Large intestine (tissue), 3 donors: ENCODE measurements at regions not wholly inside any gene's neighbourhood (a gene's known extent, or its start where the extent isn't known, plus 50 kb on each side); places are given as distances from the start of the nearest gene placed in this dataset.
"Not testable (repeated sequence)": the region's sequence is repeated elsewhere in the genome, so short reads cannot be mapped to it uniquely, and the experiment has no call there.

ENCODE experiments used
- DNase-seq, 2 donors: peaks; one replicate each; pipeline versions ENCODE4 v3.0.0 to v3.0.0-alpha.2; 2013
- H3K27ac ChIP-seq: one replicate; pipeline ENCODE4 v1.5.1; 2013; ENCODE audit warnings: low read length
- H3K27me3 ChIP-seq: 2 replicates; pipeline ENCODE4 v1.6.1; 2013; ENCODE audit warnings: low read length; ENCODE audit not compliant: control insufficient read depth, insufficient read depth
- H3K36me3 ChIP-seq: 2 replicates; pipeline ENCODE4 v1.6.1; 2013; ENCODE audit warnings: low read length; ENCODE audit not compliant: control insufficient read depth, insufficient read depth
- H3K4me1 ChIP-seq: one replicate; pipeline ENCODE4 v1.6.1; 2013; ENCODE audit warnings: low read length; ENCODE audit not compliant: control insufficient read depth, insufficient read depth
- H3K4me3 ChIP-seq: one replicate; pipeline ENCODE4 v1.5.1; 2013; ENCODE audit warnings: low read length
- H3K9me3 ChIP-seq: one replicate; pipeline ENCODE4 v1.6.1; 2013; ENCODE audit warnings: mild to moderate bottlenecking, low read depth, low read length, moderate library complexity; ENCODE audit not compliant: control insufficient read depth
- WGBS: methylation state at CpG from one replicate; pipeline ENCODE4 v1.1.5; 2013; ENCODE audit warnings: low lambda C conversion rate; ENCODE audit not compliant: insufficient coverage; 5-methylcytosine and 5-hydroxymethylcytosine counted together

DNA sequence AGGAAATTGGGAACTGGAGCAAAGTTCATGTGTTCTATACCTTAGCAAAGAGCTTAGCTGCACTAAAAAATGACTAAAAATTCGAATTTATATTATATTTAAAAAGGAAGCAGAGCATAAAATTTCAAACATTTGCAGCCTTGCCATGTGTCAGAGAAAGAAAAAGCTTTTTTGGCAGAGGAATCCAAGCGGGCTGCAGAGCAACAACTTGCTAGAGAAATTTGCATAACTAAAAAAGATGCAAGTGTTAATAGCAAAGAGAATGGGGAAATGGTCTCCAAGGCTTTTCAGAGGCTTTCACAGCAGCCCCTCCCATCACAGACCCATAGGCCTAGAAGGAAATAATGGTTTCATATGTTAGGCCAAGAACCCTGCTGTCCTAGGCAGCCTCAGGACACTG, 1315.9 kb downstream of the DSC3 start:
- no peak for DNase-seq
- no peaks in the 10 kb centered on the region for H3K27me3 ChIP-seq
- H3K9me3 ChIP-seq: peaks cover 4% of the 10 kb centered on the region
- H3K4me3 ChIP-seq: no peak overlapping the region
- H3K36me3 ChIP-seq: no peaks in the 10 kb centered on the region
- no peak overlapping the region for H3K27ac ChIP-seq
- no peaks in the 10 kb centered on the region for H3K4me1 ChIP-seq
- 100% methylated on average over 1 of the region's 2 CpGs for WGBS

DNA sequence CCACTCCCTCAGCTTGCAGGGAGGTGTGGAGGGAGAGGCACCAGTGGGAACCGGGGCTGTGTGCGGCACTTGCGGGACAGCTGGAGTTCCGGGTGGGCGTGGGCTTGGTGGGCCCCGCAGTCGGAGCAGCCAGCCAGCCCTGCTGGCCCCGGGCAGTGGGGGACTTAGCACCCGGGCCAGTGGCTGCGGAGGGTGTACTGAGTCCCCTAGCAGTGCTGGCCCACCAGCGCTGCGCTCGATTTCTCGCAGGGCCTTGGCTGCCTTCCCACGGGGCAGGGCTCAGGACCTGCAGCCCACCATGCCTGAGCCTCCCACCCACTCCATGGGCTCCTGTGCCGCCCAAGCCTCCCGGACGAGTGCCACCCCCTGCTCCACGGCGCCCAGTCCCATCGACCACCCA, 1319.1 kb downstream of the DSC3 start:
- H3K4me3 ChIP-seq, H3K27me3 ChIP-seq, DNase-seq, H3K9me3 ChIP-seq, H3K27ac ChIP-seq, H3K4me1 ChIP-seq, H3K36me3 ChIP-seq: not testable (repeated sequence)
- no CpG with 5 or more reads among the region's 21 CpGs for WGBS

DNA sequence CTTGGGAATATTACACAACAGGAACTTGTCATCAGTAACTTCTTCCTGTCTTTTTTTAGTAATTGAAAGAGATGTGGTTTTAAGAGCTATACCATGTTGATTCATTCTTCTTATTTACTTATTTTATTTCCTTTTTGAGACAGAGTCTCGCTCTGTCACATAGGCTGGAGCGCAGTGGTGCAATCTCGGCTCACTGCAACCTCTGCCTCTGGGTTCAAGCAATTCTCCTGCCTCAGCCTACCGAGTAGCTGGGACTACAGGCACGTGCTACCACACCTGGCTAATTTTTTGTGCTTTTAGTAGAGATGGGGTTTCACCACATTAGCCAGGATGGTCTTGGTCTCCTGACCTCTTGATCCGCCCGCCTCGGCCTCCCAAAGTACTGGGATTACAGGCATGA, 1326.6 kb downstream of the DSC3 start:
- not testable (repeated sequence) for H3K27ac ChIP-seq, H3K36me3 ChIP-seq, DNase-seq, H3K27me3 ChIP-seq, H3K4me3 ChIP-seq, H3K9me3 ChIP-seq, H3K4me1 ChIP-seq
- 80% methylated on average over 1 of the region's 8 CpGs for WGBS

DNA sequence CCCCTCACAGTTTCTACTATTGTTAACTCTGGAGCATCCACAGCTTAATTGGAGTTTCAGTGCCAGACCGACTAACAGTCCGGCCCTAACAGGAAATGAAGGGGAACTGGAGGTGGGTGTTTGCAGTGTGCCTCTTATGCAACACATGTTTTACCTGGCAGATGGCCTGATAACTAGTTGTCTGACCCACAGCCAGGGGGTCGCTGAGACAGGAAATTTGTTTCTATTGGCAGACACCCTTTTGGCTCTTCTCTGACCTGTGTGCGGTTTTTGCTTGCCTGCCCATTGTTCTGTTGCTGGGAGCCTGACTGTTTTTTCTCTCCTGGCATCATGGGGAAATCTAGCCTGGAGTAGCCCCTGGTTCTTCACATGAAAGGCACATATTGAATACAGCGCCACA, 1329.8 kb downstream of the DSC3 start:
- WGBS: 100% methylated on average over 1 of the region's 5 CpGs
- Histone ChIP-seq H3K36me3 (no peaks in the 10 kb centered on the region), H3K4me3 (no peak overlapping the region), H3K27me3 (no peaks in the 10 kb centered on the region), H3K4me1 (no peaks in the 10 kb centered on the region), H3K27ac (no peak overlapping the region), H3K9me3 (no peaks in the 10 kb centered on the region)
- DNase-seq: peak in 1 of 2 donors; percentile 2

DNA sequence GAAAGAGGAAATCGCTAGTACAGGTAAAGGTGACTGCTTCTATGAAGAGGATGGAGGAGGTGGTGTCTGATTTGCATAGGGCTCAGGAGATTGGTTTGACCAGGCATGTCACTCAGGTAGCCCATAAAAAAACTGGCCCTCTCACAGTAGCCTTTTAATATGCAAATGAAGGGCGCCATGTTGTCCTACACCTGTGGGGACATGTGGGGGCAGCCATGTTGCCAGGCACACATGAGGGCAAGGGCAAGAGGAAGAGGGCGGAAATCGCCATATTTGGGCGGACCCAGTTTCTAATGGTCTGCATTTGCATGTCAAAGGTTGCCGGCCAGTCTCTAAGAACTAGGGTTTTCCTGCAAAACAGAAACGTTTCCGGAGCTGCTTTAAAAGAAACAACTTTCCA, 1330.6 kb downstream of the DSC3 start:
- no peaks in the 10 kb centered on the region for H3K4me1 ChIP-seq
- no CpG with 5 or more reads among the region's 8 CpGs for WGBS
- no peaks in the 10 kb centered on the region for H3K9me3 ChIP-seq
- no peak overlapping the region for H3K4me3 ChIP-seq
- no peaks in the 10 kb centered on the region for H3K27me3 ChIP-seq
- no peaks in the 10 kb centered on the region for H3K36me3 ChIP-seq
- DNase-seq: no peak
- no peak overlapping the region for H3K27ac ChIP-seq

DNA sequence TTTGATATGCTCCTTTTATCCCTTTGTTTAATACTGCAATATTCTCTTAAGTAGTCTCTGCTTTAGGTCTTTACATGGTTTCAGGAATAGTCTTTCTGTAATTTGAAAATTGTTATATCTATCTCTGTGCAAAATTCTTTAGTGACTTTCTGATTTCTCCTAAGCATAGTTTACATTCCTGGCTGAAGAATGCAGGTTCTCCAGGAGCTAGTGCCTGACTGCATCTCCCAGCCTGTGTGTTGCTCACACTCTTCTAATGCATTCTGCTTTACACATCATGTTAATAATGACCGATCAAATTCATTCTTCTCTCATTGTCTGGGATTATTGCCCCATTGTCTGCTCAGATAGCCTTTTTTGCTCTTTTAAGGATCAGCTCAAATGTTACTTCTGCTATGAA, 1349.2 kb downstream of the DSC3 start:
- no peak for DNase-seq
- H3K9me3 ChIP-seq: no peaks in the 10 kb centered on the region
- H3K4me3 ChIP-seq: no peak overlapping the region
- H3K4me1 ChIP-seq: no peaks in the 10 kb centered on the region
- no peaks in the 10 kb centered on the region for H3K27me3 ChIP-seq
- WGBS: 100% methylated on average over 1 of the region's 1 CpG
- H3K27ac ChIP-seq: no peak overlapping the region
- no peaks in the 10 kb centered on the region for H3K36me3 ChIP-seq

DNA sequence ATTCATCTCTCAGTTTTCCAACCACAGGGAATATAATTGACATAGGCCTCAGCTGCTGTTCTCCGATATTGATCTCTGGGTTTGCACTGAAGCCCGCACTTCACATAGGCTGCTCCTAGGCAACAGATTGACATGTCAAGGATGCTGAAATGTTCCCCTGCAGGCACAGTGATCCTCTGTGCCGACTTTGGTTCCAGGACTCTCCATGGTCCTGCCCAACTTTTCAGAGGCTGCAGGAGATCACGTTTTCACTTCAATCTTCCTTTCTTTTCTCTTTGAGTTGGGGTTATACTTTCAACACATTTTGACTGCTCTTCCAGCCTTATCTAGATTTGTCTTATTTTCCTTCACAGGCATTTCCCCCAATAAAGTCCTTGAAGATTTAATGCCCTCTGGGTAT, 1361.0 kb downstream of the DSC3 start:
- DNase-seq: no peak
- no peaks in the 10 kb centered on the region for H3K9me3 ChIP-seq
- no peaks in the 10 kb centered on the region for H3K4me1 ChIP-seq
- H3K4me3 ChIP-seq: no peak overlapping the region
- no peak overlapping the region for H3K27ac ChIP-seq
- WGBS: no CpG with 5 or more reads among the region's 4 CpGs
- no peaks in the 10 kb centered on the region for H3K27me3 ChIP-seq
- no peaks in the 10 kb centered on the region for H3K36me3 ChIP-seq

DNA sequence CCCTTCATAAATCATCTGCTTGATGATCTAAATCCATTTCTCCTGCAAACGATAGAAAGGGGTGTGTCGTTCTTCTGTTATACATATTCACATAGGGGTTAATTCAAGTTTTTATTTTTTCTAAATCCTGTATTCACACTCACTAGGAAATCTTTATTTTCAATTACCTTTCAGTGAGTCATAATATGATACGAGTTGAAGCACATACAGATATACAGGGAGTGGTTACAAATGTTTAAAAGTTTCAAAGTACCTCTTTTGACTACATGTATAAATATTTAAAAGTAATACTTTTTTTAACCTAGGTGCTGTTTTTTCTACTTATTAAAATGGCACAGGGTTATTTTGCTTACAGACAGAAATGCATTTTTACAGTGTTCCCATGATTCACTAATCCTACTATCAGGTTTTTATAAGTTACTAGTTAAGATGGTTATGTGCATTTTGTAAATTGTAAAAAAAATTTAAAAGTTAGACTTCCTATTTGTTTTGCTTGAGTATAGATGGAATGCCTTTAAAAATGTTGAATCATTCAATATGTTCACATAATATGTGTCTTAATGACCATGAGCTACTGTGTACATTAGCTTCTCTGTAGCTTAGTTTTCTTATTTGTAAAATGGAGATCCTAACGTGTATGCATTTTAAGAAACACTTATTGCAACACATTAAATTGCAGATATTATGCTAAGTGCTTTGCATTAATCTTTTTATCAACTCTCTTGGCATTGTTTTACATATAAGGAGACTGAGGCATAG, 1378.1 kb downstream of the DSC3 start:
- Histone ChIP-seq H3K4me3 (no peak overlapping the region), H3K36me3 (no peaks in the 10 kb centered on the region), H3K27ac (no peak overlapping the region), H3K9me3 (no peaks in the 10 kb centered on the region), H3K27me3 (no peaks in the 10 kb centered on the region), H3K4me1 (no peaks in the 10 kb centered on the region)
- no peak for DNase-seq
- 50% methylated on average over 2 of the region's 4 CpGs for WGBS

DNA sequence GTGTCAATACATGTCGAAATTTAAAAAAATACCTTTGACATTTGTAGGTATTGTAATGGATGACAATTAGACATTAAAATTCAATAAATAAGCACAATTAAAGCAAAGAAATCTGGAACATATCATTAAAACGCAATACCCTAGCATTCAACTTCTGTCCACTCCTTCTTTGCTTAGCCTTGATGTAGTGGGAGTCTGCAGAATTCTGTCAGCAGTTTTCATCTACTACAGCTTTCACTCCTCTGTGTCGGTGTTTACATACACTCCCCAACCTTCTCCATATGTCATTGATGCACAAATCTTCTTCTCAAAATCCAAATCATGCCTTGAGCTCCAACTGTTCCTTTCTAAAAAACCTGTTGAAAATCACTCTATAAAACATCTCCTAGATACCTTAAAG, 1380.6 kb downstream of the DSC3 start:
- no peaks in the 10 kb centered on the region for H3K4me1 ChIP-seq
- 87% methylated on average over 2 of the region's 3 CpGs for WGBS
- no peak for DNase-seq
- H3K36me3 ChIP-seq: no peaks in the 10 kb centered on the region
- no peak overlapping the region for H3K27ac ChIP-seq
- no peaks in the 10 kb centered on the region for H3K9me3 ChIP-seq
- no peak overlapping the region for H3K4me3 ChIP-seq
- H3K27me3 ChIP-seq: no peaks in the 10 kb centered on the region

DNA sequence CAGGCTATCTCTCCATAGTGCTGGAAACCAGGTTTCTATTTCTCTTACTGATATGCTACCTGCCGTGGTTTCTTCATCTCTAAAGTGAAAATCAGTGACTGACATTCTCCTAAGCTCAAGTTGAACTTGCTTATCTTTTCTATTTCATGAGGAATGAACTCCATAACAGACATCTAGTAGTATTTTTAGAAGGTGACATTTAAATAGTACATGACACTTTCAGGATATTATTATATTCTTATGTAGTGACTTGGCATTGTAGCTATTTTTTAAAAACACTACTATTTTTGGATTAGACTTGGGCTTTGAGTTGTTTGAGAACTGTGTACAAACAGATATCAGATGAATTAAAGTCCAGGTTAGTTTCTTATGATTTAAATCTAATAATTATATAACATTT, 1381.8 kb downstream of the DSC3 start:
- H3K27ac ChIP-seq: no peak overlapping the region

DNA sequence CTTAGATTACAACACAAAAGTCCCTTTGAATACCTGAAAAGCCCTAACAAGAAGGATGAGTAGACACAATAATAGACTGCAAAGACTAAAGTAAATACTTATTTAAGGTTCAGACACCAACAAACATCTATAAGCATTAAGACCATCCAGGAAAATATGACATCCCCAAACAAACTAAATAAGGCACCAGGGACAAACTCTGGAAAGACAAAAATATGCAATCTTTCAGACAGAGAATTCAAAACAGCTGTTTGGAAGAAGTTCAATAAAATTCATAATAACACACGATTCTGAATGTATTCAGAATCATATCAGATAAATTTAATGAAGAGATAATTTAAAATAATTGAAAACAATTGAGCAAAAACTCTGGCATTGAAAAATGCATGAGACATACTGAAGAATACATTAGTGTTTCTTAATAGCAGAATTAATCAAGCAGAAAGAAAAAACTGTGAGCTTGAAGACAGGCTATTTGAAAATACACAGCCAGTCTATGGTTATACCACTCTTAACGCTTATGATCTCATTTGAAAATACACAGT, 1388.8 kb downstream of the DSC3 start:
- H3K27ac ChIP-seq: no peak overlapping the region
- WGBS: 57% methylated on average over 1 of the region's 2 CpGs
- H3K4me1 ChIP-seq: no peaks in the 10 kb centered on the region

More for the DNA sequence above, 1381.8 kb downstream of the DSC3 start:
- H3K4me3 ChIP-seq: no peak overlapping the region
- 50% methylated on average over 1 of the region's 1 CpG for WGBS
- no peaks in the 10 kb centered on the region for H3K4me1 ChIP-seq
- DNase-seq: no peak
- no peaks in the 10 kb centered on the region for H3K9me3 ChIP-seq
- H3K27me3 ChIP-seq: no peaks in the 10 kb centered on the region
- H3K36me3 ChIP-seq: no peaks in the 10 kb centered on the region

More for the DNA sequence above, 1388.8 kb downstream of the DSC3 start:
- DNase-seq: no peak
- no peaks in the 10 kb centered on the region for H3K27me3 ChIP-seq
- H3K9me3 ChIP-seq: no peaks in the 10 kb centered on the region
- no peak overlapping the region for H3K4me3 ChIP-seq
- H3K36me3 ChIP-seq: no peaks in the 10 kb centered on the region
